Thyroid gland (tissue), 4 donors: ENCODE measurements at regions not wholly inside any gene's neighbourhood (a gene's known extent, or its start where the extent isn't known, plus 50 kb on each side); places are given as distances from the start of the nearest gene placed in this dataset.

Experiments used
- POLR2A ChIP-seq, 2 donors: fragments of 450-650 bp; IDR thresholded peaks; one replicate each; pipeline ENCODE4 v1.6.1; 2017; ENCODE audit warnings: antibody characterized with exemption in 2 of 2, mild to moderate bottlenecking in 2 of 2, moderate library complexity in 1 of 2
- TF ChIP-seq, protein P1 (sequence below), 6 experiments: fragments of 200-600 bp in 3 of 6; fragments of 450-650 bp in 3 of 6; sonication (generic) in 3 of 6; IDR thresholded peaks; one replicate each; pipeline ENCODE4 v1.5.1; 2016 to 2019; ENCODE audit warnings: antibody characterized with exemption in 6 of 6, mild to moderate bottlenecking in 2 of 6, inconsistent platforms in 1 of 6, moderate library complexity in 1 of 6

DNA sequence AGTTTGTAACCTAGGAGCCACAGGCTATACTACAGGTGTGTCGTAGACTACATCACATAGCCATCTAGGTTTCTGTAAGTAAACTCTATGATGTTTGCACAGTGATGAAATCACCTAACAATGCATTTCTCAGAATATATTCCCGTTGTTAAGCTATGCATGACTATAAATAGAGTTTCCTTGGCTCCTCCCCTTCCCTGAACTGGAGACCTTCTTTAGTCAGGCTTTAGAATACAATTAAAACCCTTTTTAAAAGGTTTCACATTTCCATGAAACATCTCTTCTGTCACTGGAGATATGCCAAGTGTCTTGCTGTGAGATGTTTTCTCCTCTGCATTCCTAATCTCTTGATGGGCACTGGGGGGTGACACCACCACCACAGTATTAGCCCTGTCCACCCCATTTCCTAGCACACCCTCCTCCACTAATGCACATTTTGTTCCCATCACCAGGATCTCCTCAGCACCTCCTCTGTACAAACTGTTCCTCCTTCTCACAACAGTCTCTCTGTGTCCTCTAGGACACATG, 334.6 kb upstream of the CPEB2 start:
- TF ChIP-seq, protein P1, sequence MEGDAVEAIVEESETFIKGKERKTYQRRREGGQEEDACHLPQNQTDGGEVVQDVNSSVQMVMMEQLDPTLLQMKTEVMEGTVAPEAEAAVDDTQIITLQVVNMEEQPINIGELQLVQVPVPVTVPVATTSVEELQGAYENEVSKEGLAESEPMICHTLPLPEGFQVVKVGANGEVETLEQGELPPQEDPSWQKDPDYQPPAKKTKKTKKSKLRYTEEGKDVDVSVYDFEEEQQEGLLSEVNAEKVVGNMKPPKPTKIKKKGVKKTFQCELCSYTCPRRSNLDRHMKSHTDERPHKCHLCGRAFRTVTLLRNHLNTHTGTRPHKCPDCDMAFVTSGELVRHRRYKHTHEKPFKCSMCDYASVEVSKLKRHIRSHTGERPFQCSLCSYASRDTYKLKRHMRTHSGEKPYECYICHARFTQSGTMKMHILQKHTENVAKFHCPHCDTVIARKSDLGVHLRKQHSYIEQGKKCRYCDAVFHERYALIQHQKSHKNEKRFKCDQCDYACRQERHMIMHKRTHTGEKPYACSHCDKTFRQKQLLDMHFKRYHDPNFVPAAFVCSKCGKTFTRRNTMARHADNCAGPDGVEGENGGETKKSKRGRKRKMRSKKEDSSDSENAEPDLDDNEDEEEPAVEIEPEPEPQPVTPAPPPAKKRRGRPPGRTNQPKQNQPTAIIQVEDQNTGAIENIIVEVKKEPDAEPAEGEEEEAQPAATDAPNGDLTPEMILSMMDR (IDR thresholded peaks at IDR 0.05): no peak
- no peak for TF ChIP-seq POLR2A (IDR thresholded peaks at IDR 0.05)
